ENCODE measurements at regions not wholly inside any gene's neighbourhood (a gene's known extent, or its start where the extent isn't known, plus 50 kb on each side); places are given as distances from the start of the nearest gene placed in this dataset.

DNA sequence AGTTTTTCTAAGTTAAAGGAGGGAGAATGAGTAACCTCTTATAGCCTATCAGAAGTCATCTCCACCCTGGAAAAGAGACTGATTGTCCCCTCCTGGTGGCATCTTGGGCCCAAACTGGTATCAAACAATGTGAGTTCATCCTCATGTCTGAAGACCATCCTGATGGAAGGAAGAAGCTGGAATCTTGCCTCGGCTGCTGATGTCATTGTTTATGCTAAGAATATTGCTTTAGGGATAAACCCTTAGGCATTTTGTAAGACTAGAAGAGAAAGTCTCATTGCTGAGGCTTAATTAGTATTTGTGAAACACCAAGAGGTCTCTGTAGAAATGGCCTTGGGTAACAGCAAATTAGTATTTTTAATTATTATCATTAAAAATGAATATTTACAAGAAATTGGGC, 65.7 kb upstream of the KCNN2 start:
- no peak for DNase-seq

- no peak for DNase-seq
Measured at GRCh38 chr5:114297915-114298314, 64.0 kb upstream of the KCNN2 start.

DNA sequence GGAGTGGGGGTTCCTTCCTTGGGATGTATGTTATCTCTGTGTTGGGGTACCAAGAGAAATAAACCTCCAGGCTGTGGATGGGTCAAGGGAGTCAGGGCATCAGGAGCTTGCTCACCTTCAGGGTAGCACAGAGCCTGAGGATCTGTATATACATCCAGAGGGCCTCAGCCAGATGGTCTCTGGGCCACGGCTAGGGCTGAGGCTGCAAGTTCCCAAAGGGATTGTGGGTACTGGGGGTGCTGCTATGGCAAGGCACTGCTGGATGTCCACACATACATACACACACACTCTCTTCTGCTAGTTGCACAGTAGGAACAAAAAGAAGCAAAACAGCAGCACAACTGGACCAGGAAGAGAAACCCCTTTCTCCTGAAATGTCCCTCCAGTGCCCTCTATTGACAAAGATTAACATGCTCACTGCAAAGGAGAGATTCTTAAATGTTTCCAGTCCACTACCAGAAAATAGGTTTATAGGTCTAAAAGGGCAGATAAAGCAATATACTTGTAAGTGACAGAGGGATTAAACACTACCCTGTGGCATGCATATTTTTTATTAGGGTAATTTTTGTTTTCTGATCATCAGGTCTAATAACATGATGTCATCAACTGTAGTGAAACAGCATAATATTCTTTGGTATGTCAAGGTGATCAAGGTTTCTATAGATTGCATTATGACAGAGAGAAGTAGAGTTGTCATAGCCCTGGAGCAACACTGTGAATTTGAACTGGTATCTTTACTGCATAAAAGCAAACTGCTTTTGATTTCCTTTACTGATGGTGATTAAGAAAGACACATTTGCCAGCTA, 56.3 kb upstream of the KCNN2 start:
- DNase-seq, result no peak

DNA sequence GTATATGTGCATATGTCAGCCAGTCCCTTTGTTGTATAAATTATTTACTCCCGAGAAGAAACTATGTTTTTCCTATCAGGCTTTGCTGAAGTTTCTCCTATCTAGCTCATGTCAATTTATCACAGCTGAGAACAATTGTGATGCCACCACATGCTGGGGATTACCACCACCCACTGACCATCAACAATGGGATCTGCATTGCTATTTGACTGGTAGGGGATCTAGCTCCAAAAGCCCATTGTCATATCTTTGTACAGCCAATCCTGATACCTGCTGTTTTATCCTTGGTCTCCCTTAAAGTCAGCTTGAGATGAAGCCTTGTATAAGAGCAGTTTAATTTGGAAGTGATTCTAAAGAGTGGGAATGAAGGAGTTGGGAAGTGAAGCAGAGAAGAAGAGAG, 53.9 kb upstream of the KCNN2 start:
- no peak for DNase-seq

DNA sequence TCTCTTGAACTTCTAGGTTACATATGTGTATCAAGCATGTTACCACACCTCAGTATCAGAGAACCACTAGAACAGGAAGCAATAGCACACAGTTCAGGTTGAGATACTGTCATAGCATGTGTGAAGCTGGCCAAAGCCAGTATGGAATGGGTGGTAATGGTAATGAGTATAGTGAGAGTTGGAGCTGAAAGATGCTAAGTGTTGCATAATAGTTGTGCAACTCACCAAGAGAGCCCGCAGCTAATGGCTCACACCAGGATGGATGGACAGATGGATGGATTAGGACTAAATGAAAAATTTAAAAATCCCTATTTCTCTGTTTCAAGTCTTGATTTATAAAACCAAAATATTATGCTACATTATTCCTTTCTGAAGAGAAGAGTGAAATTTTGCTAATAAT, 53.4 kb upstream of the KCNN2 start:
- no peak for DNase-seq

GRCh38 chr5:114310666-114311065, 51.2 kb upstream of the KCNN2 start:
- DNase-seq, result no peak

DNA sequence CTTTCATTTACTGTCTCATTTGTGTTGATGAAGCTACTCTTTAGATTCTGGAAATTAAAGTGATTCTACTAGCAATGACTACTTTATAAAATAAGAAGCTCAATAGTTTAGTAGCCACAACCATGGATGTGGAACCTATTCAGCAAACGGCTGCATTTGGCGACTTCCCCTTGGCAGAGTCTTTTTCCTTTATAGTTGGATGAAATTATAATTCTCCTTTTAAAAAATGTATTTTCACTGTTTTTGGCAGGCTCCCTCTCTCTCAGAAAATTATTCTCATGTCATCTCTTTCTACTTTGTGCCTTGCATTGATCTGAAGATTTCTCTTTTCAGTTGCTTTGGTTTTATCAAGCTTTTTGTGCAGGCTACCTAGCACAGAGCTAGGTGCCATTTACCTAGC, 50.6 kb upstream of the KCNN2 start:
- DNase-seq, result no peak

GRCh38 chr5:114311968-114312367, 49.9 kb upstream of the KCNN2 start:
- DNase-seq, result no peak

All from DMS 273 treated with DMSO at 0.1 percent for 48 hours (cell line).